Effector memory CD8-positive, alpha-beta T cell (primary cell): ENCODE measurements at regions not wholly inside any gene's neighbourhood (a gene's known extent, or its start where the extent isn't known, plus 50 kb on each side); places are given as distances from the start of the nearest gene placed in this dataset.

Source experiments
- ATAC-seq: fragments of 150-1000 bp; cut with Tn5 transposase; replicated peaks from 2 replicates; pipeline ENCODE4 v1.10.0; 2021; ENCODE audit warnings: mild to moderate bottlenecking, moderate library complexity
- DNase-seq, 3 experiments: peaks; one replicate each; pipeline ENCODE4 v3.0.0; 2021
- H3K27ac Mint-ChIP-seq, 2 donors: one replicate each; pipeline ENCODE4 v1.8.0; 2022; ENCODE audit warnings: mild to moderate bottlenecking in 2 of 2, mixed read lengths in 2 of 2, moderate library complexity in 2 of 2
- H3K27me3 Mint-ChIP-seq, 2 donors: one replicate each; pipeline ENCODE4 v1.8.0; 2022; ENCODE audit warnings: mixed read lengths in 2 of 2
- H3K36me3 Mint-ChIP-seq: one replicate; pipeline ENCODE4 v1.8.0; 2022; ENCODE audit warnings: mild to moderate bottlenecking, moderate library complexity, mixed read lengths; ENCODE audit not compliant: insufficient read depth
- H3K4me1 Mint-ChIP-seq, 2 donors: one replicate each; pipeline ENCODE4 v1.8.0; 2022; ENCODE audit warnings: low read depth in 2 of 2, mixed read lengths in 2 of 2
- H3K4me3 Mint-ChIP-seq, 2 donors: one replicate each; pipeline ENCODE4 v1.8.0; 2022; ENCODE audit warnings: mild to moderate bottlenecking in 2 of 2, mixed read lengths in 2 of 2, moderate library complexity in 2 of 2
- H3K9me3 Mint-ChIP-seq, 2 donors: one replicate each; pipeline ENCODE4 v1.8.0; 2022; ENCODE audit warnings: mixed read lengths in 2 of 2

DNA sequence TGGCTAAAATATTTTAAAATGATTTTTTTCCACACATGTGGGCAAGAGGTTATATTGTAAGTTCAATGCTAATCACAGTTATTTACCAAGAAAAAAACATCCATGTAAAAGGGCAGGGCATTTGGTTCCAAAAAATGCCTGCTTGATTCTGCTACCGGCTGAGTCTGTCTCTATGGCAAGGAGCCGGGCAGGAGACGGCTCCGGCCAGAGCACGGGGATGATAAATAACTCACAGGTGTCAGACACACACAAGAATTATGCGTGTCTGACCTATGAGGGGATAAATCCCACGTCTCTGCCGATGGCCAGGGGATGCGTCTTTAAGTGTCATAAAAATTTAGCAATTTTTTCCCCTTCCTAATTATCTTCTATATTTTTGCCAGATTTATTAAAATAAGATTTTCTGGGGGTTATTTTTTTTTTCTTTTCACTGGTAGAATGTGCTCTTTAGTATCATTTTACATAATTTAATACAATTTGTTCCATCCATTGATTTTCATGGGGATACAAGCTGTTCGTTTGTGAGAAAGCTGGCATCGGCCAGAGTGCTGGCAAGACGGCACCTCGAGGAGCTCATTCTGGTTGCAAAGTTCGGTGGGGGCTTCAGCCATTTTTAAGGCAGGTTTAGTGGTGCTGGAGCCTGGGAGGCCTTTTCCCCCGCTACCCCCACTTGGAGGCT lies 253.9 kb downstream of the ZNF536 start:
- no peak overlapping the region for H3K27ac Mint-ChIP-seq
- peaks cover under 1 to 10% of the 10 kb centered on the region in 2 donors for H3K27me3 Mint-ChIP-seq
- H3K36me3 Mint-ChIP-seq = peaks cover 2% of the 10 kb centered on the region
- DNase-seq = no peak
- H3K9me3 Mint-ChIP-seq = peaks cover 8 to 17% of the 10 kb centered on the region in 2 donors
- H3K4me3 Mint-ChIP-seq = no peak overlapping the region
- H3K4me1 Mint-ChIP-seq = no peaks in the 10 kb centered on the region
- ATAC-seq = no peak

GRCh38 chr19:30622276-30622675 lies 250.1 kb downstream of the ZNF536 start:
- DNase-seq = no peak
- H3K9me3 Mint-ChIP-seq = peaks cover 10 to 17% of the 10 kb centered on the region in 2 donors
- peaks cover 25 to 30% of the 10 kb centered on the region in 2 donors for H3K27me3 Mint-ChIP-seq
- H3K36me3 Mint-ChIP-seq = no peaks in the 10 kb centered on the region
- ATAC-seq = no peak
- H3K4me1 Mint-ChIP-seq = no peaks in the 10 kb centered on the region
- no peak overlapping the region for H3K4me3 Mint-ChIP-seq
- H3K27ac Mint-ChIP-seq = no peak overlapping the region

GRCh38 chr19:30621326-30621920 lies 249.2 kb downstream of the ZNF536 start:
- H3K27ac Mint-ChIP-seq = peak overlapping the region in 1 of 2 donors; percentile 25
- no peak overlapping the region for H3K4me3 Mint-ChIP-seq
- H3K27me3 Mint-ChIP-seq = peaks cover 25 to 30% of the 10 kb centered on the region in 2 donors
- no peak for DNase-seq
- H3K9me3 Mint-ChIP-seq = peaks cover 10 to 17% of the 10 kb centered on the region in 2 donors
- no peaks in the 10 kb centered on the region for H3K4me1 Mint-ChIP-seq
- H3K36me3 Mint-ChIP-seq = no peaks in the 10 kb centered on the region
- ATAC-seq = no peak

DNA sequence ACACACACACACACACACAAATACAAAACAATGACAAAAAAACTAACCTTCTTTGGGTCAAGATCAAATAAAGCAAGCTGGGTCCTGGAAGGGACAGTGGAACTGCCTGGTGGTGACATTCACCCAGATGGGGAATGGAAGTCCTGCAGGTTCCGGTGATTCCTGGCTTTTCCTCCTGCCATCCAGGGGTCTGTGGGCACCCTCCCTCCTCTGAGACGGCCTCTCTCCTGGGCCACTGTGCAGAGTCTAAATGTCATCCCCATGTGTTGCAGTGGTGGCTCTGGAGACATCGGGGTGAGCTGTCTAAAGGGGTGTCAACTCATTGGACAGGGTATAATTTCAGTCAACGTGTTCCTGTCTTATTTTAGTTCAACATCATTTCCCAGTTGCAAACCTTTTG lies 248.2 kb downstream of the ZNF536 start:
- Mint-ChIP-seq H3K36me3 (no peaks in the 10 kb centered on the region), H3K27me3 (peaks cover 25 to 30% of the 10 kb centered on the region in 2 donors), H3K4me1 (no peaks in the 10 kb centered on the region), H3K27ac (no peak overlapping the region), H3K4me3 (no peak overlapping the region), H3K9me3 (peaks cover 10 to 17% of the 10 kb centered on the region in 2 donors)
- no peak for DNase-seq
- no peak for ATAC-seq

GRCh38 chr19:30609656-30610270 lies 237.6 kb downstream of the ZNF536 start:
- Mint-ChIP-seq H3K36me3 (no peaks in the 10 kb centered on the region), H3K4me1 (no peaks in the 10 kb centered on the region), H3K27me3 (no peaks in the 10 kb centered on the region), H3K9me3 (no peaks in the 10 kb centered on the region), H3K4me3 (no peak overlapping the region), H3K27ac (no peak overlapping the region)
- ATAC-seq = no peak
- DNase-seq = no peak

DNA sequence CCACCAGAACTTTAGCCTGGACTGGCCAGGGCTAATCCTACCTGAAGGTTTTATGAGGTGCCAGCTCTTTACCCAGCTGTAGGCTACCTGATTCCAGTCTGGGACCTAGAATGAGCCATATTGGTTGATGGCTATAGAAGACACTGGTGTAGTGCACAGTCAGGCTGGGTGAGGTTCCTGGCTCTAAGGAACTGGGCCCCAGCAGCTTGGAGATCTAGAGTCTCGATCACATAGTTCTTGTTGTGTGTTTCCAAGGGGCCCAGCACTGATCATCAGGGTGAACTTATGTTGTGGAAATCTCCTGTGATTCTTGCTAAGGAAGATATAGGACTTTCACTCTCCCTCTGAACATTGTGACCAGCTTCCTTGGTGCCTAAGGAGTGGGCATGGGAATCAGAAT lies 236.3 kb downstream of the ZNF536 start:
- Mint-ChIP-seq H3K27me3 (no peaks in the 10 kb centered on the region), H3K27ac (no peak overlapping the region), H3K9me3 (no peaks in the 10 kb centered on the region), H3K4me3 (no peak overlapping the region), H3K4me1 (no peaks in the 10 kb centered on the region), H3K36me3 (no peaks in the 10 kb centered on the region)
- no peak for ATAC-seq
- DNase-seq = no peak
